PC-9 (cell line): ENCODE measurements at regions not wholly inside any gene's neighbourhood (a gene's known extent, or its start where the extent isn't known, plus 50 kb on each side); places are given as distances from the start of the nearest gene placed in this dataset.

Source experiments
- BruUV-seq: library from RNA; stranded (reverse); fragments of 400-500 nt; replicated peaks from 2 replicates; lab custom pipeline; 2021; lab: Mats Ljungman, UMichigan
- CTCF ChIA-PET: fragments of 300-600 bp; sonication (Branson Sonifier 250); formaldehyde crosslinking; loops from one replicate; lab custom pipeline; 2022; ENCODE audit warnings: antibody characterized with exemption; lab: Charles Lee
- POLR2A ChIA-PET: fragments of 300-600 bp; sonication (Branson Sonifier 250); formaldehyde crosslinking; loops from one replicate; lab custom pipeline; 2022; ENCODE audit warnings: antibody characterized with exemption; ENCODE audit not compliant: unreplicated experiment; lab: Charles Lee
- DNase-seq, 2 experiments: peaks; one replicate each; pipeline versions ENCODE4 v3.0.0 to v3.0.0-alpha.2; 2015 to 2022; ENCODE audit warnings: mixed read lengths in 1 of 2
- H2AFZ ChIP-seq: fragments of 200-600 bp; sonication (generic); 2 replicates; pipeline ENCODE4 v1.8.1; 2017; ENCODE audit warnings: antibody characterized with exemption
- H3F3A ChIP-seq: fragments of 200-600 bp; sonication (generic); 2 replicates; pipeline ENCODE4 v1.8.1; 2017; ENCODE audit warnings: antibody characterized with exemption, mild to moderate bottlenecking, low read depth; ENCODE audit not compliant: insufficient read depth
- H3K27ac ChIP-seq: fragments of 200-600 bp; sonication (generic); 2 replicates; pipeline ENCODE4 v1.6.1; 2016; ENCODE audit warnings: mixed run types
- H3K27me3 ChIP-seq: fragments of 200-600 bp; sonication (generic); 2 replicates; pipeline ENCODE4 v1.6.1; 2016; ENCODE audit warnings: low read depth, mixed run types; ENCODE audit not compliant: insufficient read depth
- H3K36me3 ChIP-seq: fragments of 200-600 bp; sonication (generic); 2 replicates; pipeline ENCODE4 v1.6.1; 2016; ENCODE audit warnings: low read depth, mixed run types
- H3K4me1 ChIP-seq: fragments of 200-600 bp; sonication (generic); replicated peaks from 2 replicates; pipeline ENCODE4 v1.6.1; 2016; ENCODE audit warnings: mixed run types; ENCODE audit not compliant: insufficient read depth
- H3K4me2 ChIP-seq: fragments of 200-600 bp; sonication (generic); 2 replicates; pipeline ENCODE4 v1.6.1; 2017; ENCODE audit warnings: mixed run types
- H3K4me3 ChIP-seq: fragments of 200-600 bp; sonication (generic); 2 replicates; pipeline ENCODE4 v1.6.1; 2016; ENCODE audit warnings: mixed run types
- H3K79me2 ChIP-seq: fragments of 200-600 bp; sonication (generic); 2 replicates; pipeline ENCODE4 v1.6.1; 2017; ENCODE audit warnings: low read depth, mixed run types
- H3K9me2 ChIP-seq: fragments of 200-600 bp; sonication (generic); 2 replicates; pipeline ENCODE4 v1.8.1; 2017; ENCODE audit warnings: mild to moderate bottlenecking; ENCODE audit not compliant: insufficient read depth
- H3K9me3 ChIP-seq: fragments of 200-600 bp; sonication (generic); 2 replicates; pipeline ENCODE4 v1.8.1; 2016; ENCODE audit warnings: low read depth; ENCODE audit not compliant: insufficient read depth
- H4K20me1 ChIP-seq: fragments of 200-600 bp; sonication (generic); 2 replicates; pipeline ENCODE4 v1.8.1; 2017; ENCODE audit not compliant: insufficient read depth
- EZH2 ChIP-seq: fragments of 200-600 bp; sonication (generic); IDR thresholded peaks from 2 replicates; pipeline ENCODE4 v1.8.0; 2017; ENCODE audit warnings: antibody characterized with exemption, low read depth
- intact Hi-C: fragments of 100-400 bp; cut with micrococcal nuclease; formaldehyde crosslinking; loops from one replicate; pipeline ENCODE4 v1.10.0; 2022; ENCODE audit not compliant: unreplicated experiment
- TF ChIP-seq, protein P1 (sequence below): fragments of 200-600 bp; sonication (generic); conservative IDR thresholded peaks from 2 replicates; pipeline ENCODE4 v1.6.1; 2017; ENCODE audit warnings: mixed run types, antibody characterized with exemption, mild to moderate bottlenecking, moderate library complexity

DNA sequence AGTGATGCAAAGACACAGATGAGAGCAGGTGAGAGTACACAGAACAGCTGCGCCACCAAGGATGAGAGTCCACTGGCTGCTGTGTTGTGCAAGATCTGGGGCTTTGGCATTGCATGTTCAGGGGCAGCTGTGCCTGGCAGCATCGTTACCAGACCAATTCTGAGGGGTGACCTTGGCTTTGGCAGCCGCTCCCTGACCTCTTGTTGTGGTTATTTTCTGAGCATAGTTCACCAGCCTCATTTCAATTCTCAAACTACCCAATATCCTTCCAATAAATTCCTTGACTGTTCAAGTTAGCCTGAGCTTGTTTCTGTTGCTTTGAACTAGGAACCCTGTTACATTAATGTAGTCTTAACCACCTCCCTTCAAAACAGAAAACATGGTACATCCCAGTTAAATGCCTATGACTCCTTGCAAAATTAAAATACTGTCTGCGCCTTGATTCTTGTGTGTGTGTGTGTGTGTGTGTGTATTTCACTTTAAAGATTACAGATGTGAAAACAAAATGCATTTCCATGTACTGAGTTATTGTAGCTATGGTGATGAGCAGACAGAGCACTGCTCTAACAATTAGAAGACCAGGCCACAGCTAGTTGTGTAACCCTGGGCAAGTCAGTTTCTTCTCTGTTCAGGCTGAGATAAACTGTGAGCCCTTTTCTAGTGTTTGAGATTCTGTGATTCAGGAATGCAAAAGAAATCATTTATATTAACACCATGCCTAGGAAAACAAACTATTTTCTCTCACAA is 106.3 kb upstream of the GUCA2B start:
- no peaks in the 10 kb centered on the region for H3K36me3 ChIP-seq
- ChIA-PET POLR2A (interaction anchor here (0.6 kb wide), 1 partner anchor 374 kb away, joined by 3 read pairs; no protein-coding TSS in a partner anchor), CTCF (interaction anchor here (0.6 kb wide), 1 partner anchor 9 kb away, joined by 5 read pairs; no protein-coding TSS in a partner anchor)
- no peak overlapping the region for H3K27ac ChIP-seq
- H3K4me2 ChIP-seq, result no peak overlapping the region
- no peak for DNase-seq
- no peak overlapping the region for H3K4me3 ChIP-seq
- H3K9me2 ChIP-seq, result no peaks in the 10 kb centered on the region
- H3K79me2 ChIP-seq, result no peaks in the 10 kb centered on the region
- no peaks in the 10 kb centered on the region for H3K4me1 ChIP-seq
- TF ChIP-seq, protein P1, sequence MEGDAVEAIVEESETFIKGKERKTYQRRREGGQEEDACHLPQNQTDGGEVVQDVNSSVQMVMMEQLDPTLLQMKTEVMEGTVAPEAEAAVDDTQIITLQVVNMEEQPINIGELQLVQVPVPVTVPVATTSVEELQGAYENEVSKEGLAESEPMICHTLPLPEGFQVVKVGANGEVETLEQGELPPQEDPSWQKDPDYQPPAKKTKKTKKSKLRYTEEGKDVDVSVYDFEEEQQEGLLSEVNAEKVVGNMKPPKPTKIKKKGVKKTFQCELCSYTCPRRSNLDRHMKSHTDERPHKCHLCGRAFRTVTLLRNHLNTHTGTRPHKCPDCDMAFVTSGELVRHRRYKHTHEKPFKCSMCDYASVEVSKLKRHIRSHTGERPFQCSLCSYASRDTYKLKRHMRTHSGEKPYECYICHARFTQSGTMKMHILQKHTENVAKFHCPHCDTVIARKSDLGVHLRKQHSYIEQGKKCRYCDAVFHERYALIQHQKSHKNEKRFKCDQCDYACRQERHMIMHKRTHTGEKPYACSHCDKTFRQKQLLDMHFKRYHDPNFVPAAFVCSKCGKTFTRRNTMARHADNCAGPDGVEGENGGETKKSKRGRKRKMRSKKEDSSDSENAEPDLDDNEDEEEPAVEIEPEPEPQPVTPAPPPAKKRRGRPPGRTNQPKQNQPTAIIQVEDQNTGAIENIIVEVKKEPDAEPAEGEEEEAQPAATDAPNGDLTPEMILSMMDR, result no peak
- TF ChIP-seq EZH2, result no peak
- no peak overlapping the region for H2AFZ ChIP-seq
- H3F3A ChIP-seq, result no peaks in the 10 kb centered on the region
- H3K27me3 ChIP-seq, result no peaks in the 10 kb centered on the region
- H4K20me1 ChIP-seq, result no peaks in the 10 kb centered on the region
- intact Hi-C loops, result no loop called here
- H3K9me3 ChIP-seq, result no peaks in the 10 kb centered on the region
- BruUV-seq, result no TSS peak

DNA sequence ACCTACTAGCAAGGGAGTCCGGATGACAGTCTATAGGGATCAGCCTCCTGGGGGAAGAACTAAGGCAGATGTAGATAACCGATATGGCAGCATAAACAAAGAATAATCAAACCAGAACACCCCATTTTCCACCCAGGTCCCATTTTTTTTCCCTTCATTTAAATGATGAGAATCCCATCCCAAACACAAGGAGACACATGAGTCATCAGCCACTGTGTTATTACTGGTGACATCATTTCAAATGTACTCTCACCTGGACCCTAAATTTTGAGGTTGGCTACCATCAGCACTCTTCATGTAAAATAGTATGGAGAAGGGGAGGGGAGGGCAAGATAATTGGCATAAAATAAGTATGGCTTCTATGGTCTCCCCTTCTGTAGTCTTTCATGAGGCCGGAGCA is 108.9 kb upstream of the GUCA2B start:
- intact Hi-C loops, result no loop called here
- Histone ChIP-seq H2AFZ (no peak overlapping the region), H3K4me1 (no peaks in the 10 kb centered on the region), H3K9me2 (no peaks in the 10 kb centered on the region), H3K79me2 (no peaks in the 10 kb centered on the region), H3K4me3 (no peak overlapping the region), H3K27me3 (no peaks in the 10 kb centered on the region), H3K9me3 (no peaks in the 10 kb centered on the region), H3K4me2 (no peak overlapping the region), H3F3A (no peaks in the 10 kb centered on the region), H3K36me3 (no peaks in the 10 kb centered on the region), H4K20me1 (no peaks in the 10 kb centered on the region), H3K27ac (no peak overlapping the region)
- TF ChIP-seq, protein P1, result no peak
- TF ChIP-seq EZH2, result no peak
- no TSS peak for BruUV-seq
- DNase-seq, result no peak
- POLR2A ChIA-PET, result no interaction called here
- CTCF ChIA-PET, result no interaction called here

DNA sequence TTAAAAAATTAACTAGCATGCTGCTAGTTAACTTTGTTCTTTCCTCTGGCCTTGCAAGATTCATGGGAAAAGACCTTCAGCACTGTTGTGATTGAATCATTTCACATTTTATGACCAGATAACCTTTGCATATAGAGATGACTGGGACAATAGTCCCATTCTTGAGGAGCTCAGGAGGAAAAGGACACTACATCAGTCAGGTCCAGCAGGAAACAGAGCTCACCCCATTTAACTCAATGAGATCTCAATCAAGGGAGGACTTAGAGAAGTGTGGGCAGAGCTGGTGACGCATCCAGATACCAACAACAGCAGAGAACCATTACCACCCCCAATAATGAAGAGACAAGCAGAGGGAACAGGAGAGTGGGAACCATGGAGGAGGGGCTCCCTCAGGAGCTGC is 109.4 kb upstream of the GUCA2B start:
- H3K4me3 ChIP-seq, result no peak overlapping the region
- H3K9me3 ChIP-seq, result no peaks in the 10 kb centered on the region
- POLR2A ChIA-PET, result interaction anchor here (0.6 kb wide), 1 partner anchor 381 kb away, joined by 3 read pairs; no protein-coding TSS in a partner anchor
- H3K79me2 ChIP-seq, result no peaks in the 10 kb centered on the region
- TF ChIP-seq, protein P1, result no peak
- no peak for TF ChIP-seq EZH2
- no peak overlapping the region for H3K27ac ChIP-seq
- H3K27me3 ChIP-seq, result no peaks in the 10 kb centered on the region
- no peaks in the 10 kb centered on the region for H3F3A ChIP-seq
- intact Hi-C loops, result no loop called here
- no peak overlapping the region for H3K4me2 ChIP-seq
- H3K36me3 ChIP-seq, result no peaks in the 10 kb centered on the region
- no peaks in the 10 kb centered on the region for H4K20me1 ChIP-seq
- H3K9me2 ChIP-seq, result no peaks in the 10 kb centered on the region
- DNase-seq, result no peak
- H2AFZ ChIP-seq, result no peak overlapping the region
- no peaks in the 10 kb centered on the region for H3K4me1 ChIP-seq
- BruUV-seq, result no TSS peak
- CTCF ChIA-PET, result no interaction called here
